ENCODE measurements at regions not wholly inside any gene's neighbourhood (a gene's known extent, or its start where the extent isn't known, plus 50 kb on each side); places are given as distances from the start of the nearest gene placed in this dataset.

- no peak for DNase-seq
Measured at GRCh38 chr14:104359301-104359968, 220.1 kb upstream of the C14orf180 start.

GRCh38 chr14:104359969-104360442 lies 219.6 kb upstream of the C14orf180 start:
- DNase-seq = no peak

GRCh38 chr14:104360501-104360900 lies 219.1 kb upstream of the C14orf180 start:
- no peak for DNase-seq

DNA sequence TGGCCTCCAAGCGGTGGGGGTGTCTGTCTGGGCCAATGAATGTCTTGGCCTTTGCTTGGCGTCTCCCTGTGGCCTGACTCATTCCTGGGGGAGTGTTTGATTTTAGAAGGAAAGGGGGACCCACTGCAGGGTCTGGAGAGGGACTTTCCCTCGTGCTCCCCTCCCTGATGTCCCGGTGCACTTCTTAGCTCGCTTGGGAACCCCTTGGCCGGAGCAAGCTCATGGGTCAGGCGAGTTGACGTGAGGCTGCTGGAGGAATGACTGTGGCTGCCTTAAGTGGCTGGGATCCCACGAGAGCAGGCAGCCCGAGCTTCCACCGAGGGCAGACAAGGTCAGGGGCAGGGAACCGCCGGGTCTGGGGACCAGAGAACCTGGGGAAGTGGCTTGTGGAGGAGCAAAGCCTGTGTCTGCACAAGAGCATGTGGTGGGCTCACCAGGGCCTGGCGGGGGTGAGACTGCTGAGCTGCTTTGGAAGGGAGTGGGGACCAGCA lies 218.4 kb upstream of the C14orf180 start:
- no peak for DNase-seq

DNA sequence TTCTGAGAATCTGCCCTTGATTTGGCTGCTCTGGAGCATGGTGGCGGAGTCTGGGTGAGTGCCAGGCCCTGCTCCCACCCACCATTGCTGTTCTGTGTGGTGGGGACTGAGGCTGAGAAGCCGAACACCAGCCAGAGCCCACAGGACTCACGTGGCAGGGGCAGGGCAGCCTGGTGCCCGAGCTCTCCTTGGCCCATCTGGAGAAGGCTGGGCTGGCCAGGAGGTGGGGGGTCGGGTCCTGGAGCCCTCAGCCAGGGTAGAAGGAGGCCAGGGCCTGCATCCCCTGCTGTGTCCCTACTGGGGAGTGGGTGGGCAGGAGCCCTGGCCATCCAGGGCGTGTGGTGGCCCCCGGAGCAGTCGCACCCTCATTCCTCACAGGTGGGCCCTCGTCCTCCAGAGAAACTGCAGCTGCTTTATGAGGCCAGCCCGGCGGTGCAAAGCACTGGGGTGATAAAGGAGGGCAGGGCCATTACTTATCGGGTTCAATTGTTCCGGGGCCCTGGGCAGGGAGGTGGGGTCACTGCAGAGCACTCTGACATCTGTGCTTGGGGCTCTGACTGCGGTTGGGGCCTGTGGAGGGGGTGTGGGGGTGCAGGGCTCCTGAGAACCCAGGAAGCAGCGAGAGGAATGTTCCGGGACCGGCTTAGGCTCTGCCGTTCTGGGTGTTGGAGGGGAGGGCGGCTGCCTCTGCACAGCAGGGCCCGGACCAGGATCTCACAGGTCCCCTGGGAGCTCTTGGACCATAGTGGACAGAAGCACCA lies 217.5 kb upstream of the C14orf180 start:
- DNase-seq = no peak

- DNase-seq = no peak
Measured at GRCh38 chr14:104362761-104363605, 216.6 kb upstream of the C14orf180 start.

GRCh38 chr14:104363891-104364760 lies 215.4 kb upstream of the C14orf180 start:
- DNase-seq = no peak

DNA sequence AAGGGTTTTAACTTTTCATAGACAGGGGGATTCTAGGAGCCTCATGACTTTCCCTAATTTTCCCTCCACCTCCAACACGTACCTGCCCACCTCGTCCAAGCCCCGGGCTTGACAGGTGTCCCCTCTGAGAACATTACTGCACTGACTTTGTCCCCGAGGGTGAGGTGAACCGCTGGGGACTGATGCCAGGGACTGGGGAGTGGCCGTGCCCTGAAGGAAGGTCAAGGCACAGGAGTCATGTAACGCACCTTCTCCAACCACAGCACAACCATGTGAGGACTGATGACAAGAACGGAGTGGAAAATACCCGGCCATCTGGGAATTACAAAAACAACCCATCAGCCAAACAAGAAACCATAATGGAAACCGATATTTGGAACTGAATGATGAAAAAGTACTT lies 214.7 kb upstream of the C14orf180 start:
- DNase-seq = peak; percentile 58

GRCh38 chr14:104366931-104367865 lies 212.4 kb upstream of the C14orf180 start:
- DNase-seq = no peak

- no peak for DNase-seq
Measured at GRCh38 chr14:104367866-104368750, 211.5 kb upstream of the C14orf180 start.

DNA sequence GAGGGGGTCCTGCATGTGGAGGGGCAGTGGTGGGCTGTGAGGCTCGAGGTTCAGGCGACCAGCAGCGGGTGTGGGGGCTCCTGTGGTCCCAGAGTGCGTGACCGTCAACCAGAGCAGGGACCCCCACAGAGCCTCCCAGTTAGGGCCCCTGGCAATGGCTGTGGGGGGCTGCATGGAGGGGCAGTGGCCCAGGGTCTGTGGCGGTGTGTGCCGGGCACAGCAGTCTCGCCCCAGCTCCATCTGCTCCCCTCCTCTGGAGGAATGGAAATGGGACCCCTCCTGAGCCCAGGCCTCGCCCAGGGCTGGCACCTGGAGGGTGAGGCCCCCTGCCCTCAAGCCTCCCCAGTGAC lies 210.8 kb upstream of the C14orf180 start:
- no peak for DNase-seq

DNA sequence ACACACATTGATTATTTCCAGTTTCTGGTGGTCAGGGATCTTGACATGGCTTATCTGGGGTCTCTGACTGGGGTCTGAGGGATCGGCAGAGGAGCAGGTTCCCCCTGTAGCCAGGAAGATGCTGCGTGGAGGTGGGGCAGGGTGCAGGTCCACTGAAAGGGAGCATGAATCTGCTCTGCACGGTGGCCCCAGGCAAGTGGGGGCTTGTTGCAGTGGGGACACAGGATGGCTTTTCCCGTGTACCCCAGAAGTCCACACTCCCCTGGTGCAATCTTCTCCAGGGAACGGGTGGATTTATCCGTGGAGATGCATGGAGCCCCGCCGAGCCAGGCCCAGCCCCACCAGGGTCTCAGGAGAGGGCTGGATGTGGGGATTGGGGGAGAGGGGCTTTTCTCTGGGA lies 210.4 kb upstream of the C14orf180 start:
- DNase-seq = no peak

GRCh38 chr14:104370256-104370870 lies 209.2 kb upstream of the C14orf180 start:
- DNase-seq = peak; percentile 12

DNA sequence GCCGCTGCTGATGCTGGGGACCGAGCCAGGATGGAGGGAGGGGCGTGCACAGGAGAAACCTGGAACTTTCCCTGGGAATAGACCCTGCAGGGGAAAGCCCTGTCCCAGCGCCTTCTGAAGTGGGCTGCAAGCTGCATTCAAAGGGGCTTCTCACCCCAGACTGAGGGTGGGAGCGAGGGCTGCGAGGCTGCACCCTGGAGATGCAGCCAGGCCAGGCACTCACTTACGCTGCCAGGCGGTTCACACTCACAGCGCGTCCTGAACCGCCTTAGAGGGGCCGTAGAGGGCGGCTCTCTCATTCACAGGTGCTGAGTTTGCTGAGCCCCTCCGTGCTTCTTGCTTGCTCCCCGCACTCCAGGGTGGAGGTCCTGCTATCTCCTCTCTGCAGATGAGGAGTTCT lies 208.5 kb upstream of the C14orf180 start:
- DNase-seq = no peak

GRCh38 chr14:104371917-104372316 lies 207.6 kb upstream of the C14orf180 start:
- no peak for DNase-seq

DNA sequence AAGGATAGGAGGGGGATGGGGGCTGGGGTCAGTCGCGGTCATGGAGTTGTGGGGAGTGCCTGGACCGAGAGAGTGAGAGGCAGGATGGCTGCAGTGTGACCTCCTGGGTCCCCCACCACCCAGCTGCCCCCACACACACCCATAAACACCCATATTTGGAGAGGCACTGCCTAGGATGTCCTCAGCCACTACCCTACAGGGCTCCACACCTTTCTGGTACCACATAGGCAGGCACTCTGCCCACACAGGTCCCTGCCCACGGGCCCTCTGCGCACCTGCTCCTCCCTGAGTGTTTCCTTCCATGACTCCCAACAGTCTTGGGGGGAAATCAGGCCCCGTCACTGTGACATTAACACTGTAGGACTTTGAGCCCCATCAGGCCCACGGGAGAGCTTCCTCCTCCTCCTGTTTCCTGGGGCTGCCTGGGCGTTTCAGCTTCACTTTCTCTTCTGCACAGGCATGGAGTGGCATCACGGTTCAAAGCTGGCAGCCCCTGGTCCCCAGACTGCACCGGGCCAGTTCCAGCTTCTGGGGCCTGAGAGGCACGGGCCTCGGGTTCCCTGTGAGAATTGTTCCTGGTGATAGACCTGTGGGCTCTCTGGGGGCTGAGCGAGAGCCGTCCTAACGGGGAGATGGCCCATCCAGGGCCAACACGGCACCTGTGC lies 207.0 kb upstream of the C14orf180 start:
- DNase-seq = no peak

GRCh38 chr14:104373055-104373854 lies 206.3 kb upstream of the C14orf180 start:
- no peak for DNase-seq

Measured in NCI-H2171 treated with DMSO at 0.1 percent for 48 hours (cell line).